Nephron progenitor cell (in vitro differentiated cells): ENCODE measurements at regions not wholly inside any gene's neighbourhood (a gene's known extent, or its start where the extent isn't known, plus 50 kb on each side); places are given as distances from the start of the nearest gene placed in this dataset.

Source experiments
- DNase-seq: peaks from one replicate; pipeline ENCODE4 v3.0.0; 2021
- H3K27ac Mint-ChIP-seq: 2 replicates; pipeline ENCODE4 v1.8.0; 2021; ENCODE audit warnings: mild to moderate bottlenecking, moderate library complexity, mixed read lengths
- H3K27me3 Mint-ChIP-seq: 2 replicates; pipeline ENCODE4 v1.8.0; 2021; ENCODE audit warnings: mild to moderate bottlenecking, low read depth, mixed read lengths; ENCODE audit not compliant: poor library complexity
- H3K36me3 Mint-ChIP-seq: 2 replicates; pipeline ENCODE4 v1.8.0; 2021; ENCODE audit warnings: low read depth, mixed read lengths
- H3K4me1 Mint-ChIP-seq: 2 replicates; pipeline ENCODE4 v1.8.0; 2021; ENCODE audit warnings: mixed read lengths
- H3K4me3 Mint-ChIP-seq: 2 replicates; pipeline ENCODE4 v1.8.0; 2021; ENCODE audit warnings: mild to moderate bottlenecking, moderate library complexity, mixed read lengths
- H3K9me3 Mint-ChIP-seq: 2 replicates; pipeline ENCODE4 v1.8.0; 2021; ENCODE audit warnings: mild to moderate bottlenecking, moderate library complexity, mixed read lengths
- CTCF ChIP-seq: fragments of 200-600 bp; sonication (generic); IDR thresholded peaks from 2 replicates; pipeline ENCODE4 v1.5.0; 2021; ENCODE audit warnings: antibody characterized with exemption

- no peak overlapping the region for H3K27ac Mint-ChIP-seq
- DNase-seq: no peak
- H3K27me3 Mint-ChIP-seq: peaks cover 6% of the 10 kb centered on the region
- H3K9me3 Mint-ChIP-seq: no peaks in the 10 kb centered on the region
- H3K4me3 Mint-ChIP-seq: no peak overlapping the region
- peaks cover 10% of the 10 kb centered on the region for H3K4me1 Mint-ChIP-seq
- H3K36me3 Mint-ChIP-seq: no peaks in the 10 kb centered on the region
- TF ChIP-seq CTCF: no peak
Observed at GRCh38 chr10:3698312-3698711, 86.7 kb downstream of the KLF6 start.

GRCh38 chr10:3693698-3694080 is 91.3 kb downstream of the KLF6 start:
- Mint-ChIP-seq H3K9me3 (no peaks in the 10 kb centered on the region), H3K27ac (no peak overlapping the region), H3K4me3 (no peak overlapping the region), H3K36me3 (no peaks in the 10 kb centered on the region), H3K4me1 (peaks cover 17% of the 10 kb centered on the region), H3K27me3 (peaks cover 3% of the 10 kb centered on the region)
- no peak for DNase-seq
- no peak for TF ChIP-seq CTCF

- H3K27me3 Mint-ChIP-seq: peaks cover 3% of the 10 kb centered on the region
- no peak overlapping the region for H3K4me3 Mint-ChIP-seq
- DNase-seq: no peak
- no peaks in the 10 kb centered on the region for H3K36me3 Mint-ChIP-seq
- TF ChIP-seq CTCF: no peak
- no peaks in the 10 kb centered on the region for H3K9me3 Mint-ChIP-seq
- H3K27ac Mint-ChIP-seq: no peak overlapping the region
- peaks cover 17% of the 10 kb centered on the region for H3K4me1 Mint-ChIP-seq
Observed at GRCh38 chr10:3693022-3693697, 91.8 kb downstream of the KLF6 start.

- peak overlapping the region; percentile 9 for H3K4me3 Mint-ChIP-seq
Observed at GRCh38 chr10:3692387-3692999, 92.5 kb downstream of the KLF6 start.

GRCh38 chr10:3691482-3691881 is 93.5 kb downstream of the KLF6 start:
- no peaks in the 10 kb centered on the region for H3K9me3 Mint-ChIP-seq
- peaks cover 17% of the 10 kb centered on the region for H3K4me1 Mint-ChIP-seq
- no peak for DNase-seq
- H3K27me3 Mint-ChIP-seq: peaks cover 3% of the 10 kb centered on the region
- TF ChIP-seq CTCF: no peak
- no peaks in the 10 kb centered on the region for H3K36me3 Mint-ChIP-seq
- H3K27ac Mint-ChIP-seq: no peak overlapping the region
- no peak overlapping the region for H3K4me3 Mint-ChIP-seq

More at GRCh38 chr10:3692387-3692999, 92.5 kb downstream of the KLF6 start:
- no peak for DNase-seq
- TF ChIP-seq CTCF: no peak
- Mint-ChIP-seq H3K36me3 (no peaks in the 10 kb centered on the region), H3K9me3 (no peaks in the 10 kb centered on the region), H3K4me1 (peaks cover 17% of the 10 kb centered on the region), H3K27me3 (peaks cover 3% of the 10 kb centered on the region), H3K27ac (no peak overlapping the region)
